Activated CD4-positive, alpha-beta memory T cell treated with anti-CD3 and anti-CD28 coated beads for 36 hours (primary cell): ENCODE measurements at regions not wholly inside any gene's neighbourhood (a gene's known extent, or its start where the extent isn't known, plus 50 kb on each side); places are given as distances from the start of the nearest gene placed in this dataset.
"Not testable (repeated sequence)": the region's sequence is repeated elsewhere in the genome, so short reads cannot be mapped to it uniquely, and the experiment has no call there.

Experiments
- CTCF ChIA-PET: fragments of 350-600 bp; sonication (Branson Sonifier 250); formaldehyde crosslinking; loops from one replicate; lab custom pipeline; 2021; ENCODE audit warnings: antibody characterized with exemption, inconsistent platforms; lab: Charles Lee
- POLR2A ChIA-PET: fragments of 350-600 bp; sonication (Branson Sonifier 250); formaldehyde crosslinking; loops from one replicate; lab custom pipeline; 2021; ENCODE audit warnings: antibody characterized with exemption; lab: Charles Lee
- DNase-seq: peaks from one replicate; pipeline ENCODE4 v3.0.0-alpha.2; 2020
- H3K27ac Mint-ChIP-seq: one replicate; pipeline ENCODE4 v1.8.0; 2021; ENCODE audit warnings: mixed read lengths
- H3K27me3 Mint-ChIP-seq: one replicate; pipeline ENCODE4 v1.8.0; 2021; ENCODE audit warnings: mixed read lengths
- H3K36me3 Mint-ChIP-seq: one replicate; pipeline ENCODE4 v1.8.0; 2021; ENCODE audit warnings: mixed read lengths
- H3K4me1 Mint-ChIP-seq: one replicate; pipeline ENCODE4 v1.8.0; 2021; ENCODE audit warnings: low read depth, mixed read lengths
- H3K4me3 Mint-ChIP-seq: one replicate; pipeline ENCODE4 v1.8.0; 2021; ENCODE audit warnings: mild to moderate bottlenecking, mixed read lengths
- H3K9me3 Mint-ChIP-seq: one replicate; pipeline ENCODE4 v1.8.0; 2021; ENCODE audit warnings: mixed read lengths
- intact Hi-C: fragments of 100-400 bp; cut with micrococcal nuclease; formaldehyde crosslinking; loops from one replicate; pipeline ENCODE4 v1.15.1; 2023

DNA sequence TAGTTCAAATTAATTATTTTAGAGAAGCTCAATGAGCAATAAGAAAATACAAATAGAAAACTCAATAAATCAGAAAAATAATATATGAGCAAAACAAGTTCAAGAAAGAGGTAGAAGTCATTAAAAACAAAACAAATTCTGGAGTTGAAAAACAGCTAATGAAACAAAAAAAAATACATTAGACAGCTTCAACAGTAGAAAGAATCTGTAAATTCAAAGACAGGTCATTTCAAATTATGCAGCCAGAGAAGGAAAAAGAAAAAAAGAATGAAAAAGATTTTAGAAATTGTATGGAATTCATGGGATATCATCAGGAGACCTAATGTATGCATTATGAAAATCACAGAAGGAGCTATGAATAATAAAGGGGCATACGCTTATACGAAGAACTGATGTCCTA lies 795.3 kb upstream of the ADGRB3 start:
- Mint-ChIP-seq H3K4me3 (no peak overlapping the region), H3K4me1 (no peaks in the 10 kb centered on the region), H3K27me3 (no peaks in the 10 kb centered on the region), H3K36me3 (no peaks in the 10 kb centered on the region), H3K9me3 (peaks cover 22% of the 10 kb centered on the region), H3K27ac (no peak overlapping the region)
- intact Hi-C loops = no loop called here
- DNase-seq = no peak
- ChIA-PET CTCF (no interaction called here), POLR2A (no interaction called here)

GRCh38 chr6:67825201-67825895 lies 809.7 kb upstream of the ADGRB3 start:
- ChIA-PET CTCF (no interaction called here), POLR2A (no interaction called here)
- Mint-ChIP-seq H3K27ac (no peak overlapping the region), H3K36me3 (no peaks in the 10 kb centered on the region), H3K4me3 (no peak overlapping the region), H3K27me3 (no peaks in the 10 kb centered on the region), H3K9me3 (peaks cover 16% of the 10 kb centered on the region), H3K4me1 (no peaks in the 10 kb centered on the region)
- intact Hi-C loops = no loop called here
- no peak for DNase-seq

DNA sequence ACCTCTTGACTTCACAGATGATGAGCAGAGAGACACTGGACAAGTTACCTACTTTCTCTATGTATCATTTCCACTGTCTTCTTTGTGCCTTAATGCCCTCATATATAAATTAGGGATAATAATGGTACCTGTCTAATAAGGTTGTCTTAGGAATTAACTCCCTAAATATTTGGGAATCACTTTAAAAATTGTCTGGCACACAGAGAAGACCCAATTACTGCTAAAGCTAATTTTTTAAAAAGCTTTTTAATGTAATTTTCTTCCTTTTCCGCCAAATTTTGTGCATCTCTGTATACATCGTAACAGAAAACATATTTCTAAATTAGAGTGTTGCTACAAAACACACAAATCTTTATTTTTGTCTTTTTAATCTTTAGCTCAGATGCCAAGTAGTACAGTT lies 816.8 kb upstream of the ADGRB3 start:
- intact Hi-C loops = no loop called here
- H3K9me3 Mint-ChIP-seq = peaks cover 44% of the 10 kb centered on the region

DNA sequence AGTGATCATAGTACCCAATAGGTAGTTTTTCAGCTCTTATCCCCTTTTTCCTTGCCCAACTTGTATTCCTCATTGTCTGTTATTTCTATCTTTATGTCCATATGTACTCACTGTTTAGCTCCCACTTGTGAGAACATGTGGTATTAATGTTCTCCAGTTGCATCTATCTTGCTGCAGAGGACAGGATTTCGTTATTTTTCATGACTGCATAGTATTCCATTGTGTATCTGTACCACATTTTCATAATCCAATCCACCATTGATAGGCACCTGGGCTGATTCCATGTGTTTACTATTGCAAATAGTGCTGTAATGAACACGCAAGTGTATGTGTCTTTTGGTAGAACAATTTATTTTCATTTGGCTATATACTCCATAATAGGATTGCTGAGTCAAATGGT lies 819.5 kb upstream of the ADGRB3 start:
- intact Hi-C loops = no loop called here
- DNase-seq = no peak
- Mint-ChIP-seq H3K27me3 (no peaks in the 10 kb centered on the region), H3K27ac (no peak overlapping the region), H3K9me3 (peaks cover 42% of the 10 kb centered on the region), H3K4me3 (no peak overlapping the region), H3K36me3 (no peaks in the 10 kb centered on the region), H3K4me1 (no peaks in the 10 kb centered on the region)
- CTCF ChIA-PET = no interaction called here
- POLR2A ChIA-PET = interaction anchor here (0.6 kb wide), 1 partner anchor 59 kb away, joined by 3 read pairs; no protein-coding TSS in a partner anchor

More for the DNA sequence above, 816.8 kb upstream of the ADGRB3 start:
- no peak overlapping the region for H3K27ac Mint-ChIP-seq
- H3K4me3 Mint-ChIP-seq = no peak overlapping the region
- ChIA-PET POLR2A (no interaction called here), CTCF (no interaction called here)
- DNase-seq = no peak
- no peaks in the 10 kb centered on the region for H3K4me1 Mint-ChIP-seq
- no peaks in the 10 kb centered on the region for H3K27me3 Mint-ChIP-seq
- H3K36me3 Mint-ChIP-seq = no peaks in the 10 kb centered on the region

- Mint-ChIP-seq H3K27ac (no peak overlapping the region), H3K4me3 (no peak overlapping the region), H3K36me3 (no peaks in the 10 kb centered on the region), H3K4me1 (no peaks in the 10 kb centered on the region), H3K9me3 (peaks cover 39% of the 10 kb centered on the region), H3K27me3 (no peaks in the 10 kb centered on the region)
- intact Hi-C loops = no loop called here
- CTCF ChIA-PET = no interaction called here
- POLR2A ChIA-PET = no interaction called here
- no peak for DNase-seq
These were observed 820.8 kb upstream of the ADGRB3 start for GRCh38 chr6:67814262-67814661.

- no peaks in the 10 kb centered on the region for H3K27me3 Mint-ChIP-seq
- no peak overlapping the region for H3K27ac Mint-ChIP-seq
- no peak overlapping the region for H3K4me3 Mint-ChIP-seq
- H3K9me3 Mint-ChIP-seq = peaks cover 39% of the 10 kb centered on the region
- POLR2A ChIA-PET = no interaction called here
- no peaks in the 10 kb centered on the region for H3K4me1 Mint-ChIP-seq
- intact Hi-C loops = no loop called here
- CTCF ChIA-PET = no interaction called here
- DNase-seq = no peak
- H3K36me3 Mint-ChIP-seq = no peaks in the 10 kb centered on the region
These were observed 822.4 kb upstream of the ADGRB3 start for GRCh38 chr6:67812693-67813092.

GRCh38 chr6:67812125-67812524 lies 823.0 kb upstream of the ADGRB3 start:
- POLR2A ChIA-PET = no interaction called here
- CTCF ChIA-PET = no interaction called here

GRCh38 chr6:67811239-67812037 lies 823.6 kb upstream of the ADGRB3 start:
- CTCF ChIA-PET = no interaction called here

More at GRCh38 chr6:67812125-67812524, 823.0 kb upstream of the ADGRB3 start:
- Mint-ChIP-seq H3K4me3 (no peak overlapping the region), H3K4me1 (no peaks in the 10 kb centered on the region), H3K27me3 (no peaks in the 10 kb centered on the region), H3K36me3 (no peaks in the 10 kb centered on the region), H3K9me3 (peaks cover 37% of the 10 kb centered on the region), H3K27ac (no peak overlapping the region)
- intact Hi-C loops = no loop called here
- no peak for DNase-seq

GRCh38 chr6:67804808-67805207 lies 830.3 kb upstream of the ADGRB3 start:
- H3K9me3 Mint-ChIP-seq = peaks cover 32% of the 10 kb centered on the region
- intact Hi-C loops, H3K27me3 Mint-ChIP-seq, H3K4me1 Mint-ChIP-seq, DNase-seq, H3K27ac Mint-ChIP-seq, H3K4me3 Mint-ChIP-seq, POLR2A ChIA-PET, CTCF ChIA-PET, H3K36me3 Mint-ChIP-seq: not testable (repeated sequence)

More at GRCh38 chr6:67811239-67812037, 823.6 kb upstream of the ADGRB3 start:
- H3K9me3 Mint-ChIP-seq = peaks cover 42% of the 10 kb centered on the region
- no peak overlapping the region for H3K27ac Mint-ChIP-seq
- H3K36me3 Mint-ChIP-seq = no peaks in the 10 kb centered on the region
- no peaks in the 10 kb centered on the region for H3K27me3 Mint-ChIP-seq
- intact Hi-C loops = no loop called here
- POLR2A ChIA-PET = no interaction called here
- no peak for DNase-seq
- no peaks in the 10 kb centered on the region for H3K4me1 Mint-ChIP-seq
- H3K4me3 Mint-ChIP-seq = no peak overlapping the region

GRCh38 chr6:67802771-67803170 lies 832.3 kb upstream of the ADGRB3 start:
- CTCF ChIA-PET = no interaction called here
- POLR2A ChIA-PET = no interaction called here
- Mint-ChIP-seq H3K4me1 (no peaks in the 10 kb centered on the region), H3K27ac (no peak overlapping the region), H3K9me3 (peaks cover 34% of the 10 kb centered on the region), H3K36me3 (no peaks in the 10 kb centered on the region), H3K27me3 (no peaks in the 10 kb centered on the region), H3K4me3 (no peak overlapping the region)
- DNase-seq = no peak
- intact Hi-C loops = no loop called here

DNA sequence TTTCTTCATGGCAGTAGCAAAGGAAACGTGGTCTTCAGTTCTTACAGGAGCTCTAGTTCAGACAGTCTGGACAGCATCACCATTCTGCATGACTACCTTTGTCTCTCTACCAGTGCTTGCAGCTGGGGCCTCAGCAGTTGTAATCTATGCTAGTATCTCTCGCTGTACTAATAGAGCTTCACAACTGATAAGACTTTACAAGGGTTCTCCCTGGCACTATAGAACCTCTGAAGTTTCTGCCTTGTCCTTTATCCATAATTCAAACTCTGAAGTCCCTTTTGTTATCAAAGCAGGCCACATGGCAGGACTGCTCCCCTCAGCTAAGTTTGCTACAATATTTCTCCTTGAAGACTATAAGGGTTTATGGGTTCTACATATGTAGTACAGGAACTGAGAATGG lies 842.1 kb upstream of the ADGRB3 start:
- POLR2A ChIA-PET = no interaction called here
- H3K9me3 Mint-ChIP-seq = peaks cover 4% of the 10 kb centered on the region

GRCh38 chr6:67790569-67790968 lies 844.5 kb upstream of the ADGRB3 start:
- H3K4me1 Mint-ChIP-seq = no peaks in the 10 kb centered on the region
- H3K27ac Mint-ChIP-seq = no peak overlapping the region
- CTCF ChIA-PET = no interaction called here
- H3K9me3 Mint-ChIP-seq = no peaks in the 10 kb centered on the region
- intact Hi-C loops = no loop called here
- H3K27me3 Mint-ChIP-seq = no peaks in the 10 kb centered on the region
- no peak for DNase-seq
- no peaks in the 10 kb centered on the region for H3K36me3 Mint-ChIP-seq
- no peak overlapping the region for H3K4me3 Mint-ChIP-seq
- POLR2A ChIA-PET = no interaction called here

More for the DNA sequence above, 842.1 kb upstream of the ADGRB3 start:
- no peaks in the 10 kb centered on the region for H3K36me3 Mint-ChIP-seq
- H3K4me1 Mint-ChIP-seq = no peaks in the 10 kb centered on the region
- no peak for DNase-seq
- H3K4me3 Mint-ChIP-seq = no peak overlapping the region
- intact Hi-C loops = no loop called here
- CTCF ChIA-PET = no interaction called here
- no peaks in the 10 kb centered on the region for H3K27me3 Mint-ChIP-seq
- no peak overlapping the region for H3K27ac Mint-ChIP-seq

GRCh38 chr6:67787119-67787518 lies 848.0 kb upstream of the ADGRB3 start:
- CTCF ChIA-PET, H3K4me1 Mint-ChIP-seq, H3K4me3 Mint-ChIP-seq, DNase-seq, POLR2A ChIA-PET, intact Hi-C loops, H3K9me3 Mint-ChIP-seq, H3K27ac Mint-ChIP-seq, H3K36me3 Mint-ChIP-seq, H3K27me3 Mint-ChIP-seq: not testable (repeated sequence)
